Cardiac fibroblast (primary cell): ENCODE measurements at regions not wholly inside any gene's neighbourhood (a gene's known extent, or its start where the extent isn't known, plus 50 kb on each side); places are given as distances from the start of the nearest gene placed in this dataset.

Source experiments
- DNase-seq, 2 donors: peaks; one replicate each; pipeline versions ENCODE4 v3.0.0 to v3.0.0-alpha.2; 2010; ENCODE audit warnings: low read depth in 2 of 2
- H3K4me3 ChIP-seq, 2 donors: replicated peaks in 1 of 2; 1 replicate in 1 of 2; 2 replicates in 1 of 2; pipeline ENCODE4 v1.5.1; 2011; ENCODE audit warnings: low read depth in 2 of 2, low read length in 2 of 2, mild to moderate bottlenecking in 2 of 2, moderate library complexity in 1 of 2
- TF ChIP-seq, protein P1 (sequence below): IDR thresholded peaks from one replicate; pipeline ENCODE4 v1.5.1; 2011; ENCODE audit warnings: low read depth, mild to moderate bottlenecking, low read length, inconsistent platforms

DNA sequence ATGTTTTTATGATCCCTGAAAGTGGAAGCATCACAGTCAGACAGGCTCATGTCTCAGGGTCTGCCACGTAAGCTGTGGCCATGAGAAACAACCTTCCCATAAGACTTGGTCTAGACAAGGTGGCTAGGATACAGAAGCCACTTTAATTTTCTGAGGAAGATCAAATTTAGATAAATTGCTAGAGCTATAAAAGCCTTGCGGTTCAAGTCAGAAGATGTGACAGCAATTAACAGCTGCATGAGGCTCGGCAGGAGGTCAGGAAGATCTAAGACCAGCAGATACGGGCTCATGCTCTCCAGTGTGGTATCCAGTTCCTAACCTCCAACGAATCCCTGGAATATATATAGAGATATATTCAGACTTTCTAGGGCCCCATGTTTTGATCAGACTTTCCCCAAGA lies 577.1 kb downstream of the PLPP3 start:
- no peak for DNase-seq
- no peak overlapping the region for H3K4me3 ChIP-seq
- TF ChIP-seq, protein P1, sequence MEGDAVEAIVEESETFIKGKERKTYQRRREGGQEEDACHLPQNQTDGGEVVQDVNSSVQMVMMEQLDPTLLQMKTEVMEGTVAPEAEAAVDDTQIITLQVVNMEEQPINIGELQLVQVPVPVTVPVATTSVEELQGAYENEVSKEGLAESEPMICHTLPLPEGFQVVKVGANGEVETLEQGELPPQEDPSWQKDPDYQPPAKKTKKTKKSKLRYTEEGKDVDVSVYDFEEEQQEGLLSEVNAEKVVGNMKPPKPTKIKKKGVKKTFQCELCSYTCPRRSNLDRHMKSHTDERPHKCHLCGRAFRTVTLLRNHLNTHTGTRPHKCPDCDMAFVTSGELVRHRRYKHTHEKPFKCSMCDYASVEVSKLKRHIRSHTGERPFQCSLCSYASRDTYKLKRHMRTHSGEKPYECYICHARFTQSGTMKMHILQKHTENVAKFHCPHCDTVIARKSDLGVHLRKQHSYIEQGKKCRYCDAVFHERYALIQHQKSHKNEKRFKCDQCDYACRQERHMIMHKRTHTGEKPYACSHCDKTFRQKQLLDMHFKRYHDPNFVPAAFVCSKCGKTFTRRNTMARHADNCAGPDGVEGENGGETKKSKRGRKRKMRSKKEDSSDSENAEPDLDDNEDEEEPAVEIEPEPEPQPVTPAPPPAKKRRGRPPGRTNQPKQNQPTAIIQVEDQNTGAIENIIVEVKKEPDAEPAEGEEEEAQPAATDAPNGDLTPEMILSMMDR = no peak

DNA sequence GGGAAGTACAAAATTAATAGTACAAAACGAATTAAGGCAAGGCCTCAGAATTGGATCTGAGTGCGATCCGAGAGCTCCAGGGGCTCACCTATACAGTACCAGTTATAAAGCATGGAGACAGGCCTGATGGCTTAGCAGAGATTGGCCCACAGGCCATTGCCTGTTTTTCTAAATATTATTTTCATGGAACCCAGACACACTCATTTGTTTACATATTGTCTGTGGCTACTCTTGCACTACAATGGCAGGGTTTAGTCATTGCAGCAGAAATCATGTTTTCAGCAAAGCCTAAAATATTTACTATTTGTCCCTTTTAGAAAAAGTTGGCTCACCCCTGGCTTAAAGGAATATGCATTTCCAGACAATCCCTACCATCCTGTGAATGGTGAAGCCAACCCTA lies 578.9 kb downstream of the PLPP3 start:
- DNase-seq = peak in 1 of 2 donors; percentile 33
- no peak overlapping the region for H3K4me3 ChIP-seq
- TF ChIP-seq, protein P1 = no peak

DNA sequence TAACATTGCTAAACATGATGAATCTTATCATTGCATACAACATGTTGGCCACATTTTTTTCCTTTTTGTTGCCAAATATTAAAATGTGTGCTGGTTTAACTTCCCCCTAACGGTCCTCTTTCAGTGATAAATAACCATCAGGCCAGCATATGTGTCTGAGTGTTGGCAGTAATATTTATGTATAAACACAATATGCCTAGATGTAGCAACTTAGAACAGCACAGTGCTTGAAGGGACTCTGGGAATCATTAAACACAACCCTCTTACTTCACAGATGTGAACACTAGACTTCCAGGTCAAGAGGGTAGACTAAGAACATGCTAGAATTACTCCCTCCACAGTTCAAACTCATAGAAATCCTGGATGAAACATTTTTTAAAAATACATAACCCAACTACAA lies 581.8 kb downstream of the PLPP3 start:
- TF ChIP-seq, protein P1 = no peak
- no peak overlapping the region for H3K4me3 ChIP-seq
- peak in 1 of 2 donors; percentile 25 for DNase-seq

DNA sequence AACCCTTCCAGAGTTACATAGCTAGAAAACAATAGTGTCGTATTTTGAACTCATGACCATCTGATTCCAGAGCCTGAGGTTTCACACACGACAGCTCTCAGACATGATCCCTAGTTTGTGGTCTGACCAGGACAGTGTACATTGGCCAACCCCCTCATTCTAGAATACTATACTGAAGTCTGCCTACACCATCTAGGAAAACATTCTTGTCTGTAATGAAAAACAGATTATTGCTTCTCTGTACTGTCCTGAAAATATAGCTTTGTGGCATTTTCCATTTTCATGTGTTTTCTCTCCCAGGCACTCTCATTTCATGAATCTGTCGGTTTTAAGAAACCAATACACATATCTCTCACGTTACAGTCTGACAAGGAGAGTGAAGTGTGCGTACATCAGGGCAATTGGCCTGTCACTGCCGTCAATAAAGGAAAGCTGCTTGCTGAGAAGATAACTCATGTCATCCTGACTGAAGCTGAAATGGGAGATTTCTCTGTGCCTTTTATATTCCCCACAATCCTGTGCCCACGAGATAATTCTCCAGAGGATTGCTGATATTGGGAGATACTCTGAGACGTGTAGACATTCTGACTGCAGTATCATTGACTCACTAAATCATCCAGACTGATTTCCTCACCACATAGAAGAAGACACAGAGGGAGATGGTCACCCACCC lies 585.6 kb downstream of the PLPP3 start:
- H3K4me3 ChIP-seq = no peak overlapping the region
- TF ChIP-seq, protein P1 = no peak
- no peak for DNase-seq

DNA sequence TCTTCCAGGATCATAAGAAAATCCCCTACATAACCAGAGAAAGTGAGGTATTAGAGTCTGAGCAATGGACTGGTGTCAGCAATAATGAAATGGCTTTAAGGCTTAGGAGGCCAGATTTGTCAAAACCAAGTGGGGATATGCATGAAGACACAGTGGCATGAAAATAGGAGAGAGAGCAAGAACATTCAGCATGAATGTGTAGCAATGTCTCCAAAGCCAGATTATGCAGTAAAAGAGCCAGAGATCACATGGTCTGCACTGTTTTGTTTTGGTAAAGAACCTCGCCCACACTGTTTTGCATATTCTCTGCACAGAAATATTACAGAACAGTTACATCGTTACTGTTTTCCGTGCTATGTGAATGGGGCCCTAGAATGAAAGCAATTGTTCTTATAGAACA lies 589.4 kb downstream of the PLPP3 start:
- TF ChIP-seq, protein P1 = no peak
- no peak for DNase-seq
- H3K4me3 ChIP-seq = no peak overlapping the region

DNA sequence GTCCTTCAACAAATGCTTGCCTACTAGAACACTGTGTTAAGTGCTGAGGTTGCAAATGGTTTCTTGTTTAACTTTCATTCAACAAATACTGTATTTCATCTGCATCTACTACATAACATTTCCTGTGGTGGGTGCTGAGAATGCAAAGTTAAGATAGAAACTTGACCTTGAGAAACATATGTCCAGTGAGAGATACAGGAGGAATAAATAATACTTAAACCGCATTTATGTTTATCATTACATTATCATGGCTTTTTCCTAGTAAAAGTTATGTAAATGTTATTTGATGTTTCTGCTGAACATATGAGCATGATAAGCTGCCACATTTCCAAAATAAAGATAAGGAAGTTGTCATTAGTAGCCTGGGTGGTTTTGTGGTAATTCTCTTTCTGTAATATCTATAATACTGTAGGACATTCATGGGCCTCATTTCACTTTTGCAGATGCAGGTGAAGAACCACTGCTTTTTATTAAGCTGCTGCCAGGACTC lies 590.4 kb downstream of the PLPP3 start:
- no peak overlapping the region for H3K4me3 ChIP-seq
- no peak for DNase-seq
- TF ChIP-seq, protein P1 = no peak
